ENCODE measurements at regions not wholly inside any gene's neighbourhood (a gene's known extent, or its start where the extent isn't known, plus 50 kb on each side); places are given as distances from the start of the nearest gene placed in this dataset.

GRCh38 chr10:4067531-4067930 is 282.5 kb upstream of the KLF6 start:
- no peak overlapping the region for H3K27ac ChIP-seq (ENCODE audit: insufficient read length, low read depth, low read length)
- H4K8ac ChIP-seq (replicated peaks; ENCODE audit: insufficient read length, low read depth, low read length), result no peak overlapping the region
- Mint-ChIP-seq H3K4me1 (peaks cover 0 to 3% of the 10 kb centered on the region in 2 experiments; a peak in 2 of 4 replicates), H3K27ac (no peak overlapping the region), H3K36me3 (ENCODE audit: insufficient read depth in 1 of 3, low read depth in 3 of 3) (no peaks in the 10 kb centered on the region), H3K27me3 (ENCODE audit: low read depth) (no peaks in the 10 kb centered on the region; the same call in 1 of the 2 replicates), H3K9me3 (no peaks in the 10 kb centered on the region), H3K4me3 (no peak overlapping the region)
- no peak for TF ChIP-seq CTCF (conservative IDR thresholded peaks at IDR 0.05)
- no peak overlapping the region for H2BK5ac ChIP-seq (ENCODE audit: insufficient read length, low read length)
- H3K9ac ChIP-seq (ENCODE audit: extremely low read depth, insufficient read length, low read length), result no peak overlapping the region
- H3K4ac ChIP-seq (ENCODE audit: low read depth, low read length), result no peak overlapping the region
- no CpG with 5 or more reads among the region's 5 CpGs for WGBS (ENCODE audit: extremely low coverage, insufficient read length, low lambda C conversion rate)
- H2BK12ac ChIP-seq (ENCODE audit: insufficient read length, low read depth, low read length), result no peak overlapping the region
- H3K14ac ChIP-seq (ENCODE audit: insufficient read depth, low read length), result no peak overlapping the region
- H3K9me3 ChIP-seq (ENCODE audit: control insufficient read depth, low read depth, low read length), result no peaks in the 10 kb centered on the region
- H2BK20ac ChIP-seq (ENCODE audit: low read depth, low read length, poor library complexity, severe bottlenecking), result no peak overlapping the region
- H4K20me1 ChIP-seq (ENCODE audit: control insufficient read depth, insufficient read depth, insufficient read length), result no peaks in the 10 kb centered on the region
- H3K23ac ChIP-seq (ENCODE audit: insufficient read length, low read depth, low read length), result no peak overlapping the region
- no peak overlapping the region for H4K91ac ChIP-seq (ENCODE audit: insufficient read length, low read depth, low read length)
- no peak overlapping the region for H3K18ac ChIP-seq (ENCODE audit: insufficient read length, low read depth, low read length)
- H3K4me2 ChIP-seq (ENCODE audit: insufficient read depth, insufficient read length, low read length), result no peak overlapping the region
- H3K23me2 ChIP-seq (ENCODE audit: insufficient read length, low read depth, low read length, poor library complexity, severe bottlenecking), result no peaks in the 10 kb centered on the region
- no peaks in the 10 kb centered on the region for H3K79me2 ChIP-seq (ENCODE audit: insufficient read depth, low read length)
- H3T11ph ChIP-seq (ENCODE audit: low read length), result no peak overlapping the region
- H3K4me1 ChIP-seq (ENCODE audit: insufficient read depth, low read length), result no peaks in the 10 kb centered on the region
- no peak overlapping the region for H2BK15ac ChIP-seq (ENCODE audit: low read depth, low read length)
- H4K5ac ChIP-seq (ENCODE audit: insufficient read length, low read depth, low read length), result no peak overlapping the region
- H2AFZ ChIP-seq (ENCODE audit: low read length), result no peak overlapping the region
- no peak for DNase-seq
- H2AK5ac ChIP-seq (ENCODE audit: insufficient read length, low read length), result no peak overlapping the region
- H3K79me1 ChIP-seq (ENCODE audit: insufficient read depth, low read depth, low read length, poor library complexity, severe bottlenecking), result no peaks in the 10 kb centered on the region
- H2BK120ac ChIP-seq (ENCODE audit: low read depth, low read length, poor library complexity, severe bottlenecking), result no peak overlapping the region
- H3K56ac ChIP-seq (ENCODE audit: insufficient read length, low read depth, low read length), result no peak overlapping the region
- no peaks in the 10 kb centered on the region for H3K27me3 ChIP-seq (ENCODE audit: insufficient read depth, low read length)
